Spleen (tissue), 11 donors: ENCODE measurements at regions not wholly inside any gene's neighbourhood (a gene's known extent, or its start where the extent isn't known, plus 50 kb on each side); places are given as distances from the start of the nearest gene placed in this dataset.

Source experiments
- DNase-seq: peaks from one replicate; pipeline ENCODE4 v3.0.0-alpha.2; 2020
- H3K27ac ChIP-seq, 8 donors: fragments of 200-600 bp; sonication (generic) in 7 of 8; 1 replicate in 4 of 8; 2 replicates in 4 of 8; pipeline versions ENCODE4 v1.5.0 to v1.8.0; 2016 to 2021; ENCODE audit warnings: inconsistent platforms in 4 of 8, mild to moderate bottlenecking in 4 of 8, moderate library complexity in 1 of 8
- H3K27me3 ChIP-seq, 7 donors: fragments of 200-600 bp; sonication (generic) in 6 of 7; replicated peaks in 1 of 7; 1 replicate in 4 of 7; 2 replicates in 3 of 7; pipeline versions ENCODE4 v1.5.0 to v1.8.0; 2016 to 2021; ENCODE audit warnings: inconsistent platforms in 3 of 7, mild to moderate bottlenecking in 1 of 7
- H3K36me3 ChIP-seq, 6 donors: fragments of 200-600 bp; sonication (generic) in 5 of 6; 1 replicate in 4 of 6; 2 replicates in 2 of 6; pipeline versions ENCODE4 v1.5.0 to v1.8.0; 2016 to 2021; ENCODE audit warnings: inconsistent platforms in 2 of 6
- H3K4me1 ChIP-seq, 6 donors: fragments of 200-600 bp; sonication (generic) in 5 of 6; 1 replicate in 3 of 6; 2 replicates in 3 of 6; pipeline versions ENCODE4 v1.5.0 to v1.8.0; 2016 to 2021; ENCODE audit warnings: inconsistent platforms in 3 of 6
- H3K4me3 ChIP-seq, 8 donors: fragments of 200-600 bp; sonication (generic) in 7 of 8; 1 replicate in 4 of 8; 2 replicates in 4 of 8; pipeline versions ENCODE4 v1.5.0 to v1.8.0; 2016 to 2021; ENCODE audit warnings: inconsistent platforms in 4 of 8, mild to moderate bottlenecking in 4 of 8, moderate library complexity in 2 of 8
- H3K9me3 ChIP-seq, 8 donors: fragments of 200-600 bp; sonication (generic) in 7 of 8; 1 replicate in 4 of 8; 2 replicates in 4 of 8; pipeline versions ENCODE4 v1.5.0 to v1.8.0; 2016 to 2021; ENCODE audit warnings: inconsistent platforms in 4 of 8
- POLR2A ChIP-seq, 3 donors: fragments of 450-650 bp; IDR thresholded peaks; one replicate each; pipeline ENCODE4 v1.5.1; 2017; ENCODE audit warnings: antibody characterized with exemption in 3 of 3, mild to moderate bottlenecking in 1 of 3
- POLR2AphosphoS5 ChIP-seq, 3 donors: sonication (generic); formaldehyde crosslinking; IDR thresholded peaks; one replicate each; pipeline ENCODE4 v1.5.1; 2017; ENCODE audit warnings: antibody characterized with exemption in 3 of 3
- WGBS, 5 donors: extraction: QIAGEN DNeasy Blood & Tissue Kit in 3 of 5; methylation state at CpG; one replicate each; pipeline versions ENCODE4 v1.1.5 to v1.1.7; 2013 to 2018; 5-methylcytosine and 5-hydroxymethylcytosine counted together
- intact Hi-C: fragments of 100-400 bp; cut with DNase I; formaldehyde crosslinking; loops from one replicate; pipeline ENCODE4 v1.15.0; 2023; ENCODE audit warnings: low total_unique reads
- TF ChIP-seq, protein P1 (sequence below), 11 experiments: fragments of 200-600 bp in 7 of 11; fragments of 450-650 bp in 4 of 11; sonication (generic) in 4 of 11; IDR thresholded peaks in 8 of 11; conservative IDR thresholded peaks in 3 of 11; 1 replicate in 7 of 11; 2 replicates in 4 of 11; pipeline versions ENCODE4 v1.4.0 to v1.8.0; 2016 to 2021; ENCODE audit warnings: antibody characterized with exemption in 11 of 11, inconsistent platforms in 4 of 11, mild to moderate bottlenecking in 1 of 11
- donor health status: healthy with polysubstance abuse.
- donor health status: DM: no; HTN: no; CAD: no; lungs with moderate emphysema.
- donor health status: DM: no; HTN: no; CAD: no.
- donor health status: Bipolar disorder and iron deficiency.
- donor health status: healthy.
- donor health status: DM: no; HTN: no; CAD: no.
- donor health status: DM: yes; HTN: yes; CAD: no.

DNA sequence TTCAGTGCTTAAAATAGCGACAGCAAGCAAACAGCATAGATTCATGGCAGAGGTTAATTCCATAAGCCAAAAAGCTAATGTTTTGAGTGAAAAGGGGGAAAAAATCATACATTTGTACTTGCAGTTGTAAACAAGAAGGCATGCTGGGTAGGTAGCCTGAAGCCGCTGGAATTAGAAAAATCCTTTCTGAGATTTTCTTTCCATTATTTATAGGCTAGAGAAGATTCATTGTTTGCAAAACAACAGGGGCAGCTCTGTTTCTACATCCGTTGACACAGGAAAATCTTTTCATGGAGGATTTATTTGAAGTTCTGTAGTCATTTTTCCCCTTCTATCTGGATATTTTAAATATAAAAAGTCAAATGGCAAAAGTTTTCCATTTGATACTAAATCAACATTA lies 843.9 kb downstream of the QKI start:
- no peaks in the 10 kb centered on the region for H3K27me3 ChIP-seq
- whole genome bisulfite sequencing, 5 donors = 71 to 81% (median 79%) methylated on average over 3 of the region's 3 CpGs
- no peak overlapping the region for H3K4me3 ChIP-seq
- no peaks in the 10 kb centered on the region for H3K4me1 ChIP-seq
- H3K36me3 ChIP-seq = no peaks in the 10 kb centered on the region
- no peak for DNase-seq
- intact Hi-C loops = no loop called here
- H3K9me3 ChIP-seq = peaks cover 0 to 7% (median 0%) of the 10 kb centered on the region in 8 donors
- TF ChIP-seq POLR2A (IDR thresholded peaks at IDR 0.05) (no peak), POLR2AphosphoS5 (IDR thresholded peaks at IDR 0.05) (no peak)
- no peak overlapping the region for H3K27ac ChIP-seq

DNA sequence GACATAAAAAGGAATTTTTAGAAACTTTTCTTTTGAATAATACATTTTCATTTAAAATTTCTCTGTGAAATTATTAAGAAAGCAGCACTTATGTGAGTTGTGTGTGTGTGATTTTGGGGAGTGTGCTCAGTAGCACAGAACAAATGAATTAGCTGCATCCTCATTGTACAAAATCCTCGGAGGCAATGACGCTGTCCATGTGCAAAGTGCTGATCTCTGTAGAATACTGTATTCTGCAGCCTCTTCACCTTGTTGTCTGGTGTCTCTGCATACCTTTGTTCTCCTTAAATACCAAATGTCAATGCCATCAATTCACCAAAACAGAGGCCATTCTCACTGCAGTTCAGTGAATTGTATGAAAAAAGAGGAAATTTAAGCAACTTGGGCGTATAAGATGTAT lies 838.4 kb downstream of the QKI start:
- Histone ChIP-seq H3K4me1 (no peaks in the 10 kb centered on the region), H3K27ac (no peak overlapping the region), H3K4me3 (no peak overlapping the region), H3K36me3 (no peaks in the 10 kb centered on the region), H3K27me3 (peaks cover 0 to 6% (median 0%) of the 10 kb centered on the region in 7 donors), H3K9me3 (no peaks in the 10 kb centered on the region)
- intact Hi-C loops = no loop called here
- DNase-seq = no peak
- WGBS, 5 donors = 55 to 71% (median 58%) methylated on average over 3 of the region's 3 CpGs
- TF ChIP-seq, protein P1, sequence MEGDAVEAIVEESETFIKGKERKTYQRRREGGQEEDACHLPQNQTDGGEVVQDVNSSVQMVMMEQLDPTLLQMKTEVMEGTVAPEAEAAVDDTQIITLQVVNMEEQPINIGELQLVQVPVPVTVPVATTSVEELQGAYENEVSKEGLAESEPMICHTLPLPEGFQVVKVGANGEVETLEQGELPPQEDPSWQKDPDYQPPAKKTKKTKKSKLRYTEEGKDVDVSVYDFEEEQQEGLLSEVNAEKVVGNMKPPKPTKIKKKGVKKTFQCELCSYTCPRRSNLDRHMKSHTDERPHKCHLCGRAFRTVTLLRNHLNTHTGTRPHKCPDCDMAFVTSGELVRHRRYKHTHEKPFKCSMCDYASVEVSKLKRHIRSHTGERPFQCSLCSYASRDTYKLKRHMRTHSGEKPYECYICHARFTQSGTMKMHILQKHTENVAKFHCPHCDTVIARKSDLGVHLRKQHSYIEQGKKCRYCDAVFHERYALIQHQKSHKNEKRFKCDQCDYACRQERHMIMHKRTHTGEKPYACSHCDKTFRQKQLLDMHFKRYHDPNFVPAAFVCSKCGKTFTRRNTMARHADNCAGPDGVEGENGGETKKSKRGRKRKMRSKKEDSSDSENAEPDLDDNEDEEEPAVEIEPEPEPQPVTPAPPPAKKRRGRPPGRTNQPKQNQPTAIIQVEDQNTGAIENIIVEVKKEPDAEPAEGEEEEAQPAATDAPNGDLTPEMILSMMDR (IDR thresholded peaks at IDR 0.05 in 8 of 11, conservative IDR thresholded peaks at IDR 0.05 in 3 of 11) = no peak

DNA sequence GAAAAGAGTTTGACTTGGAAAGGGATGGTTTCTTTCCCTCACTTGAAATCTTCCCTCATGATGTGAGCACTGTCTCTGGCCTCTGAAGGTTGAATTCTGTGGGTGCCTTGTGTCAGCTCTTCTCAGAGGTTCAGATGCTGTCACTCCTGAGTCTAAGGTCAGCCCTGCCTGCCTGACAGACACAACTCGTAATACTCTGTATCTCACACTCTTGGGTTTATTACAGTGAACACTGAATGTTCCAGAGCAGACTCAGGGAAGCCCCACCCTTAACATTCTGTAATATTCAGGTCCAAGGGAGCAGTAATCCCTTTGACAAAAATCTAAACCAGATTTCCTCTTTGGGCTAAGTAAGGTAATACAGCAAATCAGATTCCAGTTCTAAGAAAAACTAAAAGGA lies 837.8 kb downstream of the QKI start:
- H3K4me3 ChIP-seq = no peak overlapping the region

DNA sequence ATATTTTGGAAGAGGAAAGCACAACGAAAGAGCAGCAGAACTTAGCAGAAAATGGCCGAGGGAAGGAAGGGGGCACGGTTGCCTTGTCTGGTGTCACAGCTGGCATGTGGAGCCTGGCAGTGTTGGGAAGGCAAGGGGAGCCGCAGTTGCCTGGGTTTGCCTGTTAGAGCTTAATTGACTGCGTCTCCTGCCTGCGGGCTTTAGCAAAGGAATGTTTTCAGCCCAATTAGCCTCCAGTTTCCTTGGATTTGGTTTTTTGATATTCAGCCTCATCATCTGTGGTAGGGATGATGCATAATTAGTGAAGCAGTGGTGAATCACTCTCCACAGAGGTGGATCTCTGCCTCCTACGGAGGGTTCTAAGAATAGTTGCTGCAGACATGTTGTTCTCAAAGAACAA lies 832.6 kb downstream of the QKI start:
- TF ChIP-seq POLR2AphosphoS5 (IDR thresholded peaks at IDR 0.05) (no peak), POLR2A (IDR thresholded peaks at IDR 0.05) (no peak)

More for the DNA sequence above, 837.8 kb downstream of the QKI start:
- no peak for TF ChIP-seq POLR2A (IDR thresholded peaks at IDR 0.05)
- no peak for TF ChIP-seq POLR2AphosphoS5 (IDR thresholded peaks at IDR 0.05)
- TF ChIP-seq, protein P1 (IDR thresholded peaks at IDR 0.05 in 8 of 11, conservative IDR thresholded peaks at IDR 0.05 in 3 of 11) = no peak
- H3K27me3 ChIP-seq = peaks cover 0 to 6% (median 0%) of the 10 kb centered on the region in 7 donors
- no peak overlapping the region for H3K27ac ChIP-seq
- no peak for DNase-seq
- no peaks in the 10 kb centered on the region for H3K4me1 ChIP-seq
- WGBS, 5 donors = 48 to 76% (median 56%) methylated on average over 1 of the region's 1 CpG
- intact Hi-C loops = no loop called here
- no peaks in the 10 kb centered on the region for H3K36me3 ChIP-seq
- no peaks in the 10 kb centered on the region for H3K9me3 ChIP-seq

DNA sequence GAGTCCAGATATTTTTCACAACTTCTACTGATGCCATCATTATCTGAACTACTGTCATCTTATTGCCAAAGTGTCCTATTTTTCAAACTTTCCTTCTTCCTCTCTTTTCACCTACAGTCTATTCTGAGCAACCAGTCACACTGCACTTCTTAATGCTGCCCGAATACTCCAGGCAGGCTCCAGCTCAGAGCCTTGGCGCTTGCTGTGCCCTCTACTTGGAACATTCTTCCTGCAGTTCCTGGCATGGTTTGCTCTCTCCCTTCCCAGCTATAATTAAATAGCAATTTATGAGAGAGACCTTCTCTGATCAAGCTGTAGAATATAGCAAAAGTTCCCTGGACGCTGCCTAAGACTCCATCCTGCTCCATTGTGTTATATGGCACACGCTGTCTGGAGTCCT lies 831.6 kb downstream of the QKI start:
- whole genome bisulfite sequencing, 5 donors = 75 to 83% (median 78%) methylated on average over 4 of the region's 4 CpGs
- Histone ChIP-seq H3K4me3 (no peak overlapping the region), H3K4me1 (no peaks in the 10 kb centered on the region), H3K36me3 (no peaks in the 10 kb centered on the region), H3K27me3 (no peaks in the 10 kb centered on the region), H3K9me3 (no peaks in the 10 kb centered on the region), H3K27ac (no peak overlapping the region)
- intact Hi-C loops = no loop called here
- no peak for TF ChIP-seq POLR2A (IDR thresholded peaks at IDR 0.05)
- TF ChIP-seq POLR2AphosphoS5 (IDR thresholded peaks at IDR 0.05) = no peak
- TF ChIP-seq, protein P1 (IDR thresholded peaks at IDR 0.05 in 8 of 11, conservative IDR thresholded peaks at IDR 0.05 in 3 of 11) = no peak
- no peak for DNase-seq

More for the DNA sequence above, 832.6 kb downstream of the QKI start:
- WGBS, 5 donors = 81 to 93% (median 87%) methylated on average over 7 of the region's 7 CpGs
- no peaks in the 10 kb centered on the region for H3K36me3 ChIP-seq
- DNase-seq = no peak
- intact Hi-C loops = no loop called here
- H3K4me1 ChIP-seq = no peaks in the 10 kb centered on the region
- no peak overlapping the region for H3K4me3 ChIP-seq
- H3K27ac ChIP-seq = no peak overlapping the region
- H3K9me3 ChIP-seq = no peaks in the 10 kb centered on the region
- no peaks in the 10 kb centered on the region for H3K27me3 ChIP-seq
